ENCODE measurements at regions not wholly inside any gene's neighbourhood (a gene's known extent, or its start where the extent isn't known, plus 50 kb on each side); places are given as distances from the start of the nearest gene placed in this dataset.

GRCh38 chr2:71864085-71864484, 283.6 kb downstream of the CYP26B1 start (continued):
- TF ChIP-seq CHD7 (IDR thresholded peaks at IDR 0.05; ENCODE audit: insufficient replicate concordance, low read length) (no peak), FOSL1 (IDR thresholded peaks at IDR 0.05; ENCODE audit: insufficient read depth, low read depth, low read length) (no peak), SIN3A (conservative IDR thresholded peaks at IDR 0.05 in 1 of 2, IDR thresholded peaks at IDR 0.05 in 1 of 2; ENCODE audit: low read depth in 1 of 2, low read length in 2 of 2) (no peak), RBBP5 (IDR thresholded peaks at IDR 0.05; ENCODE audit: borderline replicate concordance, low read depth, low read length) (no peak), SP2 (IDR thresholded peaks at IDR 0.05; ENCODE audit: low read length) (no peak), ATF3 (IDR thresholded peaks at IDR 0.05; ENCODE audit: insufficient read depth, low read depth, low read length) (no peak), EP300 (IDR thresholded peaks at IDR 0.05; ENCODE audit: borderline replicate concordance in 1 of 2, low read depth in 2 of 2, low read length in 2 of 2) (no peak), PHF8 (conservative IDR thresholded peaks at IDR 0.05; ENCODE audit: low read depth, low read length) (no peak), SIX5 (IDR thresholded peaks at IDR 0.05; ENCODE audit: low read depth, low read length) (no peak)
